ENCODE measurements at regions not wholly inside any gene's neighbourhood (a gene's known extent, or its start where the extent isn't known, plus 50 kb on each side); places are given as distances from the start of the nearest gene placed in this dataset.
A peak's percentile ranks its signal among the peaks of the same experiment; 100 is the strongest.

- TF ChIP-seq ZBTB33 (CRISPR knock-in tag; IDR thresholded peaks at IDR 0.05): no peak
- no peak for TF ChIP-seq ZKSCAN1 (IDR thresholded peaks at IDR 0.05; ENCODE audit: low read depth, low read length)
- TF ChIP-seq, protein P1, sequence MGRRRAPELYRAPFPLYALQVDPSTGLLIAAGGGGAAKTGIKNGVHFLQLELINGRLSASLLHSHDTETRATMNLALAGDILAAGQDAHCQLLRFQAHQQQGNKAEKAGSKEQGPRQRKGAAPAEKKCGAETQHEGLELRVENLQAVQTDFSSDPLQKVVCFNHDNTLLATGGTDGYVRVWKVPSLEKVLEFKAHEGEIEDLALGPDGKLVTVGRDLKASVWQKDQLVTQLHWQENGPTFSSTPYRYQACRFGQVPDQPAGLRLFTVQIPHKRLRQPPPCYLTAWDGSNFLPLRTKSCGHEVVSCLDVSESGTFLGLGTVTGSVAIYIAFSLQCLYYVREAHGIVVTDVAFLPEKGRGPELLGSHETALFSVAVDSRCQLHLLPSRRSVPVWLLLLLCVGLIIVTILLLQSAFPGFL (CRISPR knock-in tag; IDR thresholded peaks at IDR 0.05): no peak
- TF ChIP-seq, protein P2, sequence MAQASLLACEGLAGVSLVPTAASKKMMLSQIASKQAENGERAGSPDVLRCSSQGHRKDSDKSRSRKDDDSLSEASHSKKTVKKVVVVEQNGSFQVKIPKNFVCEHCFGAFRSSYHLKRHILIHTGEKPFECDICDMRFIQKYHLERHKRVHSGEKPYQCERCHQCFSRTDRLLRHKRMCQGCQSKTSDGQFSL (CRISPR knock-in tag; IDR thresholded peaks at IDR 0.05): no peak
- TF ChIP-seq, protein P2 (tag; IDR thresholded peaks at IDR 0.05): no peak
- TF ChIP-seq MCM7 (IDR thresholded peaks at IDR 0.05): no peak
These were observed 282.9 kb downstream of the NFIB start (continued) for GRCh38 chr9:14031060-14031414.

GRCh38 chr9:14030375-14031059, 283.4 kb downstream of the NFIB start:
- H3K9me3 ChIP-seq (replicated peaks; ENCODE audit: control insufficient read depth, insufficient read depth, low read depth, low read length): no peaks in the 10 kb centered on the region
- BruUV-seq (replicated peaks): no TSS peak
- no peak overlapping the region for H3K4me3 ChIP-seq
- in situ Hi-C loops (cut with MboI): no loop called here
- H3K4me2 ChIP-seq (ENCODE audit: insufficient read depth, low read length): peak overlapping the region; percentile 18; the same call in 1 of the 2 replicates
- ChIA-PET CTCF (ENCODE audit: low intra/inter-chr PET ratio) (interaction anchor here (0.5 kb wide), 1 partner anchor 18 kb away, joined by 3 read pairs; no protein-coding TSS in a partner anchor), POLR2A (no interaction called here)
- no peaks in the 10 kb centered on the region for H3K79me2 ChIP-seq (ENCODE audit: control insufficient read depth, insufficient read depth, low read length)
- H3K27me3 ChIP-seq (ENCODE audit: control insufficient read depth in 2 of 2, insufficient read depth in 2 of 2, low read length in 2 of 2): no peaks in the 10 kb centered on the region
- no peak overlapping the region for H3K9ac ChIP-seq (ENCODE audit: insufficient read depth in 1 of 2, low read depth in 2 of 2, low read length in 2 of 2)
- no peaks in the 10 kb centered on the region for H3K36me3 ChIP-seq (ENCODE audit: control insufficient read depth, insufficient read depth, low read length)
- ATAC-seq (peak; percentile 71), FAIRE-seq (no peak), DNase-seq (ENCODE audit: extremely low read depth in 1 of 4, low spot score in 3 of 4) (peak in 1 of 4 experiments; percentile 35)
- H2AFZ ChIP-seq (ENCODE audit: low read depth, low read length): peak overlapping the region; percentile 72
- peak overlapping the region; percentile 19; the same call in 1 of the 3 replicates for H3K27ac ChIP-seq (ENCODE audit: extremely low read depth, low read depth, low read length)
- 18% methylated on average over 5 of the region's 7 CpGs for WGBS (ENCODE audit: insufficient coverage, low coverage, missing lambda C conversion rate)
- H4K20me1 ChIP-seq (replicated peaks; ENCODE audit: control insufficient read depth, insufficient read depth, low read length): no peaks in the 10 kb centered on the region
- H3K4me1 ChIP-seq (replicated peaks in 1 of 2; ENCODE audit: control insufficient read depth in 2 of 2, insufficient read depth in 2 of 2, low read length in 2 of 2): no peaks in the 10 kb centered on the region
- H3K9me1 ChIP-seq (ENCODE audit: control insufficient read depth, insufficient read depth, low read length): no peaks in the 10 kb centered on the region
- intact Hi-C loops (cut with micrococcal nuclease): no loop called here
- 0 out of 2 replicates have a peak, but pooled peaks have one; percentile 62 for TF ChIP-seq FOXJ2 (tag; IDR thresholded peaks at IDR 0.05)
- no peak for TF ChIP-seq RNF2 (IDR thresholded peaks at IDR 0.05)
- TF ChIP-seq NCOR1 (IDR thresholded peaks at IDR 0.05): no peak
- no peak for TF ChIP-seq ZNF197 (CRISPR knock-in tag; IDR thresholded peaks at IDR 0.05; ENCODE audit: low read depth)
- TF ChIP-seq, protein P3, sequence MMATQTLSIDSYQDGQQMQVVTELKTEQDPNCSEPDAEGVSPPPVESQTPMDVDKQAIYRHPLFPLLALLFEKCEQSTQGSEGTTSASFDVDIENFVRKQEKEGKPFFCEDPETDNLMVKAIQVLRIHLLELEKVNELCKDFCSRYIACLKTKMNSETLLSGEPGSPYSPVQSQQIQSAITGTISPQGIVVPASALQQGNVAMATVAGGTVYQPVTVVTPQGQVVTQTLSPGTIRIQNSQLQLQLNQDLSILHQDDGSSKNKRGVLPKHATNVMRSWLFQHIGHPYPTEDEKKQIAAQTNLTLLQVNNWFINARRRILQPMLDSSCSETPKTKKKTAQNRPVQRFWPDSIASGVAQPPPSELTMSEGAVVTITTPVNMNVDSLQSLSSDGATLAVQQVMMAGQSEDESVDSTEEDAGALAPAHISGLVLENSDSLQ (IDR thresholded peaks at IDR 0.05): peak; percentile 81
- TF ChIP-seq RFX7 (CRISPR knock-in tag; IDR thresholded peaks at IDR 0.05): no peak
- TF ChIP-seq, protein P4, sequence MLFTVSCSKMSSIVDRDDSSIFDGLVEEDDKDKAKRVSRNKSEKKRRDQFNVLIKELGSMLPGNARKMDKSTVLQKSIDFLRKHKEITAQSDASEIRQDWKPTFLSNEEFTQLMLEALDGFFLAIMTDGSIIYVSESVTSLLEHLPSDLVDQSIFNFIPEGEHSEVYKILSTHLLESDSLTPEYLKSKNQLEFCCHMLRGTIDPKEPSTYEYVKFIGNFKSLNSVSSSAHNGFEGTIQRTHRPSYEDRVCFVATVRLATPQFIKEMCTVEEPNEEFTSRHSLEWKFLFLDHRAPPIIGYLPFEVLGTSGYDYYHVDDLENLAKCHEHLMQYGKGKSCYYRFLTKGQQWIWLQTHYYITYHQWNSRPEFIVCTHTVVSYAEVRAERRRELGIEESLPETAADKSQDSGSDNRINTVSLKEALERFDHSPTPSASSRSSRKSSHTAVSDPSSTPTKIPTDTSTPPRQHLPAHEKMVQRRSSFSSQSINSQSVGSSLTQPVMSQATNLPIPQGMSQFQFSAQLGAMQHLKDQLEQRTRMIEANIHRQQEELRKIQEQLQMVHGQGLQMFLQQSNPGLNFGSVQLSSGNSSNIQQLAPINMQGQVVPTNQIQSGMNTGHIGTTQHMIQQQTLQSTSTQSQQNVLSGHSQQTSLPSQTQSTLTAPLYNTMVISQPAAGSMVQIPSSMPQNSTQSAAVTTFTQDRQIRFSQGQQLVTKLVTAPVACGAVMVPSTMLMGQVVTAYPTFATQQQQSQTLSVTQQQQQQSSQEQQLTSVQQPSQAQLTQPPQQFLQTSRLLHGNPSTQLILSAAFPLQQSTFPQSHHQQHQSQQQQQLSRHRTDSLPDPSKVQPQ (CRISPR knock-in tag; IDR thresholded peaks at IDR 0.05; ENCODE audit: borderline replicate concordance): no peak
- no peak for TF ChIP-seq MEF2A (IDR thresholded peaks at IDR 0.05; ENCODE audit: control insufficient read depth, low read depth, low read length)

Measured in K562 (cell line).